ENCODE measurements at regions not wholly inside any gene's neighbourhood (a gene's known extent, or its start where the extent isn't known, plus 50 kb on each side); places are given as distances from the start of the nearest gene placed in this dataset.

GRCh38 chr14:104386151-104386841 is 193.3 kb upstream of the C14orf180 start:
- TF ChIP-seq, protein P1, sequence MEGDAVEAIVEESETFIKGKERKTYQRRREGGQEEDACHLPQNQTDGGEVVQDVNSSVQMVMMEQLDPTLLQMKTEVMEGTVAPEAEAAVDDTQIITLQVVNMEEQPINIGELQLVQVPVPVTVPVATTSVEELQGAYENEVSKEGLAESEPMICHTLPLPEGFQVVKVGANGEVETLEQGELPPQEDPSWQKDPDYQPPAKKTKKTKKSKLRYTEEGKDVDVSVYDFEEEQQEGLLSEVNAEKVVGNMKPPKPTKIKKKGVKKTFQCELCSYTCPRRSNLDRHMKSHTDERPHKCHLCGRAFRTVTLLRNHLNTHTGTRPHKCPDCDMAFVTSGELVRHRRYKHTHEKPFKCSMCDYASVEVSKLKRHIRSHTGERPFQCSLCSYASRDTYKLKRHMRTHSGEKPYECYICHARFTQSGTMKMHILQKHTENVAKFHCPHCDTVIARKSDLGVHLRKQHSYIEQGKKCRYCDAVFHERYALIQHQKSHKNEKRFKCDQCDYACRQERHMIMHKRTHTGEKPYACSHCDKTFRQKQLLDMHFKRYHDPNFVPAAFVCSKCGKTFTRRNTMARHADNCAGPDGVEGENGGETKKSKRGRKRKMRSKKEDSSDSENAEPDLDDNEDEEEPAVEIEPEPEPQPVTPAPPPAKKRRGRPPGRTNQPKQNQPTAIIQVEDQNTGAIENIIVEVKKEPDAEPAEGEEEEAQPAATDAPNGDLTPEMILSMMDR (IDR thresholded peaks at IDR 0.05 in 4 of 5, conservative IDR thresholded peaks at IDR 0.05 in 1 of 5), result no peak
- TF ChIP-seq POLR2A (IDR thresholded peaks at IDR 0.05), result no peak
- Histone ChIP-seq H3K27me3 (peaks cover 0 to 10% (median 0%) of the 10 kb centered on the region in 3 donors), H3K4me3 (no peak overlapping the region), H3K9me3 (no peaks in the 10 kb centered on the region), H3K27ac (no peak overlapping the region), H3K4me1 (no peaks in the 10 kb centered on the region), H3K36me3 (no peaks in the 10 kb centered on the region)
- no peak for DNase-seq
- in situ Hi-C loops (cut with MboI; ENCODE audit: low sequenced_read_pairs in 4 of 4), result no loop called here
- intact Hi-C loops (cut with DNase I; ENCODE audit: low total_unique reads), result no loop called here
- ATAC-seq, result no peak

GRCh38 chr14:104387022-104388010 is 192.2 kb upstream of the C14orf180 start:
- intact Hi-C loops (cut with DNase I; ENCODE audit: low total_unique reads), result no loop called here
- H3K27ac ChIP-seq, result no peak overlapping the region
- in situ Hi-C loops (cut with MboI; ENCODE audit: low sequenced_read_pairs in 4 of 4), result no loop called here
- no peaks in the 10 kb centered on the region for H3K36me3 ChIP-seq
- ATAC-seq (no peak), DNase-seq (peak in 1 of 2 donors; percentile 9)
- no peaks in the 10 kb centered on the region for H3K9me3 ChIP-seq
- no peak overlapping the region for H3K4me3 ChIP-seq
- H3K27me3 ChIP-seq, result peaks cover 0 to 13% (median 0%) of the 10 kb centered on the region in 3 donors
- no peaks in the 10 kb centered on the region for H3K4me1 ChIP-seq
- TF ChIP-seq POLR2A (IDR thresholded peaks at IDR 0.05), result no peak
- TF ChIP-seq, protein P1 (IDR thresholded peaks at IDR 0.05 in 4 of 5, conservative IDR thresholded peaks at IDR 0.05 in 1 of 5), result no peak

GRCh38 chr14:104388011-104388521 is 191.5 kb upstream of the C14orf180 start:
- peaks cover 0 to 9% (median 0%) of the 10 kb centered on the region in 3 donors for H3K27me3 ChIP-seq
- H3K4me1 ChIP-seq, result no peaks in the 10 kb centered on the region
- DNase-seq (no peak), ATAC-seq (no peak)
- TF ChIP-seq, protein P1 (IDR thresholded peaks at IDR 0.05 in 4 of 5, conservative IDR thresholded peaks at IDR 0.05 in 1 of 5), result no peak
- TF ChIP-seq POLR2A (IDR thresholded peaks at IDR 0.05), result no peak
- in situ Hi-C loops (cut with MboI; ENCODE audit: low sequenced_read_pairs in 4 of 4), result no loop called here
- no peak overlapping the region for H3K27ac ChIP-seq
- no peaks in the 10 kb centered on the region for H3K36me3 ChIP-seq
- H3K4me3 ChIP-seq, result no peak overlapping the region
- intact Hi-C loops (cut with DNase I; ENCODE audit: low total_unique reads), result no loop called here
- no peaks in the 10 kb centered on the region for H3K9me3 ChIP-seq

DNA sequence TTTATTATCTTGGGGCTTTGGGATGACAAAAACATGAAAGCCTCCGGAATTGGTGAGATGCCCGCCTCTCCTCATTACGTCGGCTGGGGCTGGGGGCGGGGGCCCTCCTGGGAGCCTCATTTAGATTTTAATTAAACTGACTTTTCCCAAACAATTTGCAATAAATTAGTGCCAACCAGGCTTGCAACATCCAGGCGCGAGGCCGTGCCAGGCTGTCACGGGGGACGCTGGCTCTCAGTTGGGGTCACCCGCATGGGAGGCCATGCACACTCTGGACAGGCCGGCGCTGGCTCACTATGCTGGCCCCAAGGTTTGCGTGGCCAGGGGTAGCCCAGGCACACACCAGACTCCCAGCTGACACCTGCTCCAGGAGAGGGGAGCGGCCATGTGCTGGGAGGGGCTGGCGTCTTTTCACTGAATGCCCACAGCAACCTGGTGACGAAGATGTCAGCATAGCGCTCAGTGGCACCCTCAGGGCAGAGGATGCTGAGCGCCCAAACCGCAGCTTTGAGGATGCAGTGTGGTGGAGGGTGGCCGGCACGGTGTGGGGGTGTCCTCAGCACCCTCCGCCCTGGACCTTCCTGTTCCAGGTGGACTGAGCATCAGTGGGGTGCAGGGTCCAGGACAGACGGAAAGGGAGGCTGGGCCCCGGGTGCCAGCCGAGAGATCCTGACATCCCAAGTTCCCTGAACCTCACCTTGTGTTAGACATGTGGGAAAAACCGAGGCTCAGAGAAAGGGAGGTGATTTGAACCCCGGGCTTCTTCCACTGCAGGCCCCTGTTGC is 190.8 kb upstream of the C14orf180 start:
- no peak for DNase-seq
- ATAC-seq, result no peak
- no peaks in the 10 kb centered on the region for H3K4me1 ChIP-seq
- intact Hi-C loops (cut with DNase I; ENCODE audit: low total_unique reads), result no loop called here
- H3K9me3 ChIP-seq, result no peaks in the 10 kb centered on the region
- H3K27ac ChIP-seq, result no peak overlapping the region
- no peak for TF ChIP-seq POLR2A (IDR thresholded peaks at IDR 0.05)
- TF ChIP-seq, protein P1 (IDR thresholded peaks at IDR 0.05 in 4 of 5, conservative IDR thresholded peaks at IDR 0.05 in 1 of 5), result no peak
- H3K36me3 ChIP-seq, result no peaks in the 10 kb centered on the region
- in situ Hi-C loops (cut with MboI; ENCODE audit: low sequenced_read_pairs in 4 of 4), result no loop called here
- no peak overlapping the region for H3K4me3 ChIP-seq
- peaks cover 0 to 4% (median 0%) of the 10 kb centered on the region in 3 donors for H3K27me3 ChIP-seq
